Spleen (tissue), 11 donors: ENCODE measurements at regions not wholly inside any gene's neighbourhood (a gene's known extent, or its start where the extent isn't known, plus 50 kb on each side); places are given as distances from the start of the nearest gene placed in this dataset.
"Not testable (repeated sequence)": the region's sequence is repeated elsewhere in the genome, so short reads cannot be mapped to it uniquely, and the experiment has no call there.

Source experiments
- DNase-seq: peaks from one replicate; pipeline ENCODE4 v3.0.0-alpha.2; 2020
- H3K27ac ChIP-seq, 8 donors: fragments of 200-600 bp; sonication (generic) in 7 of 8; 1 replicate in 4 of 8; 2 replicates in 4 of 8; pipeline versions ENCODE4 v1.5.0 to v1.8.0; 2016 to 2021; ENCODE audit warnings: inconsistent platforms in 4 of 8, mild to moderate bottlenecking in 4 of 8, moderate library complexity in 1 of 8
- H3K27me3 ChIP-seq, 7 donors: fragments of 200-600 bp; sonication (generic) in 6 of 7; replicated peaks in 1 of 7; 1 replicate in 4 of 7; 2 replicates in 3 of 7; pipeline versions ENCODE4 v1.5.0 to v1.8.0; 2016 to 2021; ENCODE audit warnings: inconsistent platforms in 3 of 7, mild to moderate bottlenecking in 1 of 7
- H3K36me3 ChIP-seq, 6 donors: fragments of 200-600 bp; sonication (generic) in 5 of 6; 1 replicate in 4 of 6; 2 replicates in 2 of 6; pipeline versions ENCODE4 v1.5.0 to v1.8.0; 2016 to 2021; ENCODE audit warnings: inconsistent platforms in 2 of 6
- H3K4me1 ChIP-seq, 6 donors: fragments of 200-600 bp; sonication (generic) in 5 of 6; 1 replicate in 3 of 6; 2 replicates in 3 of 6; pipeline versions ENCODE4 v1.5.0 to v1.8.0; 2016 to 2021; ENCODE audit warnings: inconsistent platforms in 3 of 6
- H3K4me3 ChIP-seq, 8 donors: fragments of 200-600 bp; sonication (generic) in 7 of 8; 1 replicate in 4 of 8; 2 replicates in 4 of 8; pipeline versions ENCODE4 v1.5.0 to v1.8.0; 2016 to 2021; ENCODE audit warnings: inconsistent platforms in 4 of 8, mild to moderate bottlenecking in 4 of 8, moderate library complexity in 2 of 8
- H3K9me3 ChIP-seq, 8 donors: fragments of 200-600 bp; sonication (generic) in 7 of 8; 1 replicate in 4 of 8; 2 replicates in 4 of 8; pipeline versions ENCODE4 v1.5.0 to v1.8.0; 2016 to 2021; ENCODE audit warnings: inconsistent platforms in 4 of 8
- CTCF ChIP-seq, 11 experiments: fragments of 200-600 bp in 7 of 11; fragments of 450-650 bp in 4 of 11; sonication (generic) in 4 of 11; IDR thresholded peaks in 8 of 11; conservative IDR thresholded peaks in 3 of 11; 1 replicate in 7 of 11; 2 replicates in 4 of 11; pipeline versions ENCODE4 v1.4.0 to v1.8.0; 2016 to 2021; ENCODE audit warnings: antibody characterized with exemption in 11 of 11, inconsistent platforms in 4 of 11, mild to moderate bottlenecking in 1 of 11
- POLR2A ChIP-seq, 3 donors: fragments of 450-650 bp; IDR thresholded peaks; one replicate each; pipeline ENCODE4 v1.5.1; 2017; ENCODE audit warnings: antibody characterized with exemption in 3 of 3, mild to moderate bottlenecking in 1 of 3
- POLR2AphosphoS5 ChIP-seq, 3 donors: sonication (generic); formaldehyde crosslinking; IDR thresholded peaks; one replicate each; pipeline ENCODE4 v1.5.1; 2017; ENCODE audit warnings: antibody characterized with exemption in 3 of 3
- WGBS, 5 donors: extraction: QIAGEN DNeasy Blood & Tissue Kit in 3 of 5; methylation state at CpG; one replicate each; pipeline versions ENCODE4 v1.1.5 to v1.1.7; 2013 to 2018; 5-methylcytosine and 5-hydroxymethylcytosine counted together
- intact Hi-C: fragments of 100-400 bp; cut with DNase I; formaldehyde crosslinking; loops from one replicate; pipeline ENCODE4 v1.15.0; 2023; ENCODE audit warnings: low total_unique reads
- donor health status: healthy with polysubstance abuse.
- donor health status: DM: no; HTN: no; CAD: no; lungs with moderate emphysema.
- donor health status: DM: no; HTN: no; CAD: no.
- donor health status: Bipolar disorder and iron deficiency.
- donor health status: healthy.
- donor health status: DM: no; HTN: no; CAD: no.
- donor health status: DM: yes; HTN: yes; CAD: no.

GRCh38 chr7:68408873-68409272, 1189.4 kb upstream of the AUTS2 start:
- no peaks in the 10 kb centered on the region for H3K4me1 ChIP-seq
- intact Hi-C loops, result no loop called here
- no peak for DNase-seq
- TF ChIP-seq CTCF (IDR thresholded peaks at IDR 0.05 in 8 of 11, conservative IDR thresholded peaks at IDR 0.05 in 3 of 11) (no peak), POLR2A (IDR thresholded peaks at IDR 0.05) (no peak)
- H3K27me3 ChIP-seq, result no peaks in the 10 kb centered on the region
- H3K36me3 ChIP-seq, result no peaks in the 10 kb centered on the region
- WGBS, 5 donors, result 82 to 96% (median 90%) methylated on average over 1 of the region's 1 CpG
- no peak overlapping the region for H3K27ac ChIP-seq
- peaks cover 0 to 4% (median 0%) of the 10 kb centered on the region in 8 donors for H3K9me3 ChIP-seq
- H3K4me3 ChIP-seq, result no peak overlapping the region

GRCh38 chr7:68409851-68410250, 1188.4 kb upstream of the AUTS2 start:
- no peak for DNase-seq
- intact Hi-C loops, result no loop called here
- H3K4me1 ChIP-seq, result no peaks in the 10 kb centered on the region
- TF ChIP-seq CTCF (IDR thresholded peaks at IDR 0.05 in 8 of 11, conservative IDR thresholded peaks at IDR 0.05 in 3 of 11), result no peak
- TF ChIP-seq POLR2AphosphoS5 (IDR thresholded peaks at IDR 0.05), result no peak
- TF ChIP-seq POLR2A (IDR thresholded peaks at IDR 0.05), result no peak
- H3K36me3 ChIP-seq, result no peaks in the 10 kb centered on the region
- no peaks in the 10 kb centered on the region for H3K27me3 ChIP-seq
- H3K4me3 ChIP-seq, result no peak overlapping the region
- H3K9me3 ChIP-seq, result peaks cover 0 to 11% (median under 1%) of the 10 kb centered on the region in 8 donors
- no peak overlapping the region for H3K27ac ChIP-seq

- H3K27ac ChIP-seq, DNase-seq, intact Hi-C loops, H3K27me3 ChIP-seq, H3K36me3 ChIP-seq, H3K4me1 ChIP-seq, H3K4me3 ChIP-seq: not testable (repeated sequence)
- H3K9me3 ChIP-seq, result peaks cover 0 to 12% (median 2%) of the 10 kb centered on the region in 8 donors
- 86 to 92% (median 86%) methylated on average over 11 of the region's 11 CpGs for WGBS, 5 donors
These were observed 1187.6 kb upstream of the AUTS2 start for GRCh38 chr7:68410693-68411092.

- Histone ChIP-seq H3K36me3 (no peaks in the 10 kb centered on the region), H3K27ac (no peak overlapping the region), H3K27me3 (no peaks in the 10 kb centered on the region), H3K9me3 (peaks cover 0 to 15% (median 2%) of the 10 kb centered on the region in 8 donors), H3K4me1 (no peaks in the 10 kb centered on the region), H3K4me3 (no peak overlapping the region)
- DNase-seq, result no peak
- TF ChIP-seq POLR2AphosphoS5 (IDR thresholded peaks at IDR 0.05), result no peak
- TF ChIP-seq CTCF (IDR thresholded peaks at IDR 0.05 in 8 of 11, conservative IDR thresholded peaks at IDR 0.05 in 3 of 11), result no peak
- no peak for TF ChIP-seq POLR2A (IDR thresholded peaks at IDR 0.05)
- intact Hi-C loops, result no loop called here
- WGBS, 5 donors, result 65 to 75% (median 69%) methylated on average over 6 of the region's 6 CpGs
These were observed 1186.5 kb upstream of the AUTS2 start for GRCh38 chr7:68411742-68412141.
